ENCODE measurements at regions not wholly inside any gene's neighbourhood (a gene's known extent, or its start where the extent isn't known, plus 50 kb on each side); places are given as distances from the start of the nearest gene placed in this dataset.

- H3K79me2 ChIP-seq (replicated peaks; ENCODE audit: insufficient read depth, low read length) = no peaks in the 10 kb centered on the region
- H3K9ac ChIP-seq (ENCODE audit: low read length) = no peak overlapping the region
- no peaks in the 10 kb centered on the region for H3F3A ChIP-seq (ENCODE audit: insufficient read depth, low read length, poor library complexity, severe bottlenecking)
- H3K9me3 ChIP-seq (ENCODE audit: low read length) = no peaks in the 10 kb centered on the region
- no peak overlapping the region for H3K4me3 ChIP-seq (ENCODE audit: low read length)
- no peaks in the 10 kb centered on the region for H3K36me3 ChIP-seq (ENCODE audit: insufficient read depth, low read length)
- H3K4me2 ChIP-seq (ENCODE audit: low read length) = no peak overlapping the region
- no peaks in the 10 kb centered on the region for H3K27me3 ChIP-seq (ENCODE audit: insufficient read depth, low read depth, low read length)
- TF ChIP-seq EP300 (conservative IDR thresholded peaks at IDR 0.05; ENCODE audit: poor library complexity, severe bottlenecking) (no peak), REST (IDR thresholded peaks at IDR 0.05; ENCODE audit: borderline replicate concordance) (no peak), EZH2 (IDR thresholded peaks at IDR 0.05; ENCODE audit: borderline replicate concordance, insufficient read depth, low read length, poor library complexity, severe bottlenecking) (no peak), SMC3 (conservative IDR thresholded peaks at IDR 0.05; ENCODE audit: poor library complexity) (no peak), CTCF (IDR thresholded peaks at IDR 0.05; ENCODE audit: poor library complexity, severe bottlenecking) (no peak), MXI1 (conservative IDR thresholded peaks at IDR 0.05; ENCODE audit: poor library complexity, severe bottlenecking) (no peak), TAF1 (IDR thresholded peaks at IDR 0.05; ENCODE audit: low read depth) (no peak), RAD21 (conservative IDR thresholded peaks at IDR 0.05) (no peak), POLR2AphosphoS5 (IDR thresholded peaks at IDR 0.05) (no peak)
- no peak overlapping the region for H2AFZ ChIP-seq (ENCODE audit: low read depth, low read length)
- H4K20me1 ChIP-seq (ENCODE audit: insufficient read depth) = no peaks in the 10 kb centered on the region
- no peaks in the 10 kb centered on the region for H3K9me2 ChIP-seq (ENCODE audit: insufficient read depth, low read length)
- H3K27ac ChIP-seq (ENCODE audit: low read length) = no peak overlapping the region
These were observed 654.6 kb upstream of the LMCD1 start for GRCh38 chr3:7847021-7847420.

- no peaks in the 10 kb centered on the region for H3K79me2 ChIP-seq (replicated peaks; ENCODE audit: insufficient read depth, low read length)
- H3K9ac ChIP-seq (ENCODE audit: low read length) = no peak overlapping the region
- H4K20me1 ChIP-seq (ENCODE audit: insufficient read depth) = no peaks in the 10 kb centered on the region
- H3F3A ChIP-seq (ENCODE audit: insufficient read depth, low read length, poor library complexity, severe bottlenecking) = no peaks in the 10 kb centered on the region
- H3K27me3 ChIP-seq (ENCODE audit: insufficient read depth, low read depth, low read length) = no peaks in the 10 kb centered on the region
- H3K27ac ChIP-seq (ENCODE audit: low read length) = no peak overlapping the region
- no peaks in the 10 kb centered on the region for H3K9me3 ChIP-seq (ENCODE audit: low read length)
- H3K4me2 ChIP-seq (ENCODE audit: low read length) = no peak overlapping the region
- H2AFZ ChIP-seq (ENCODE audit: low read depth, low read length) = no peak overlapping the region
- TF ChIP-seq CTCF (IDR thresholded peaks at IDR 0.05; ENCODE audit: poor library complexity, severe bottlenecking) (no peak), MXI1 (conservative IDR thresholded peaks at IDR 0.05; ENCODE audit: poor library complexity, severe bottlenecking) (no peak), EP300 (conservative IDR thresholded peaks at IDR 0.05; ENCODE audit: poor library complexity, severe bottlenecking) (no peak), TAF1 (IDR thresholded peaks at IDR 0.05; ENCODE audit: low read depth) (no peak), POLR2AphosphoS5 (IDR thresholded peaks at IDR 0.05) (no peak)
- no peak overlapping the region for H3K4me3 ChIP-seq (ENCODE audit: low read length)
- H3K9me2 ChIP-seq (ENCODE audit: insufficient read depth, low read length) = no peaks in the 10 kb centered on the region
- no peaks in the 10 kb centered on the region for H3K36me3 ChIP-seq (ENCODE audit: insufficient read depth, low read length)
These were observed 654.1 kb upstream of the LMCD1 start for GRCh38 chr3:7847521-7847920.
